AG09319 (cell line): ENCODE measurements at regions not wholly inside any gene's neighbourhood (a gene's known extent, or its start where the extent isn't known, plus 50 kb on each side); places are given as distances from the start of the nearest gene placed in this dataset.

ENCODE experiments used
- DNase-seq: peaks from one replicate; pipeline ENCODE4 v3.0.0-alpha.2; 2010; ENCODE audit warnings: low read depth; ENCODE audit errors: extremely low read depth
- CTCF ChIP-seq: IDR thresholded peaks from 2 replicates; pipeline ENCODE4 v1.5.1; 2011; ENCODE audit warnings: low read depth, mild to moderate bottlenecking, inconsistent platforms, low read length, moderate library complexity

DNA sequence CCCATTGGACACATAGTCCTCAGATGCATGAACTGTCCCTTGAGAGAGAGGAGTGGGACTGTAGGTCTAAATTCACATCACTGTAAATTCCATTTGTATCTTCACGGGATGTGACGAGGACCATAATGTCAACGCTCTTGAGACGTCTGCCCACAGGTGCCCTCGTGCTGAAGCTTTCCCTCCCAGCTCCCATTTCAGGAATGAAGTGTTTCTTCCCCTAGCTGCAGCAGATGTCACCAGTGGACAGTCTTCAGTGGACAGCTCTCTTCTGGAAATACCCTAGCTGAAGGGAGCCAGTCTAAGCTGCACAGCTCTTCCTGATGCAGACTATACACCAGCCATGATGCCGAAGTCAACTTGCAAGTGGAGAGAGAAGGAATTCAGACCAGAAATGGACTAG is 217.4 kb upstream of the ECI2 start:
- no peak for DNase-seq
- no peak; the same call in 1 of the 2 replicates for TF ChIP-seq CTCF

GRCh38 chr6:4352322-4352669 is 216.9 kb upstream of the ECI2 start:
- DNase-seq = no peak

GRCh38 chr6:4351520-4352321 is 216.3 kb upstream of the ECI2 start:
- TF ChIP-seq CTCF = peak; percentile 11
- DNase-seq = peak; percentile 76

More at GRCh38 chr6:4352322-4352669, 216.9 kb upstream of the ECI2 start:
- TF ChIP-seq CTCF = no peak

DNA sequence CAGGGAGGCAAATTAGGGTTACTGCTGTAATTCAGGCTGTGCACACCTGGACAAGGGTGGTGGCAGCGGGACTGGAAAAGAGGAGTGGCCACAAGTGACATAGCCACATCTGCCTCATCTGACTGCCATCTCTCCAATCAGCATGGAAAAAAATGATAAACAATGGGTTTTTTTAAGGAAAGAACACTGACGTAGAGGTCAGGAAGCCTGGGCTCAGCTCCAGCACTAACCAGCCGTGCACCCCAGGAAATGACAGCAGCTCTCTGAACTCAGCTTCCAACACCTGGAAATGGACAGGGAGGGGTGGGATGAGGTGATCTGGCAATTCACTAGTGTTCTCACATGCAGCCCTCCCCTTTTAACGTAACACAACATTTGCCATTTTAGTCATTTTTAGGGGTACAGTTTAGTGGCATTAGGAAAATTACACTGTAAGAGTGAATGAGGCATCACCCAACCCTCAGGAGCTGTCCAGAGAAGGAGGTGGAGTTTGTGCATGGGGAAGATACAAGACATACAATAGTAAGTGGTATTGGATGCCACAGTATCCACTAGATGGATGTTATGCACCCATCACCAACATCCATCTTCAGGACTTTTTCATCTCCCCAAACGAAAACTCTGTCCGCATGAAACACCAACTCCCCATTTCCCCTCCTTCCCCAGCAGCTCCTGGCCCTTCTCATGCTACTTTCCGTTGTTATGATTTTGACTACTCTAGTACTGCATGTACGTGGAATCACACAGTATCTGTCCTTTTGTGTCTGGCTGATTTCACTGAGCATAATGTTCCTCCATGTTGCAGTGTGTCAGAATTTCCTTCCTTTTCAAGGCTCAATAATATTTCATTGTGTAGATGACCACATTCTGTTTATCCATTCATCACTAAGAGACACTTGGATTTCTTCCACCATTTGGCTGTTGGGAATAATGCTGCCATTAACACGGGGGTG is 215.5 kb upstream of the ECI2 start:
- no peak for DNase-seq
- no peak for TF ChIP-seq CTCF

DNA sequence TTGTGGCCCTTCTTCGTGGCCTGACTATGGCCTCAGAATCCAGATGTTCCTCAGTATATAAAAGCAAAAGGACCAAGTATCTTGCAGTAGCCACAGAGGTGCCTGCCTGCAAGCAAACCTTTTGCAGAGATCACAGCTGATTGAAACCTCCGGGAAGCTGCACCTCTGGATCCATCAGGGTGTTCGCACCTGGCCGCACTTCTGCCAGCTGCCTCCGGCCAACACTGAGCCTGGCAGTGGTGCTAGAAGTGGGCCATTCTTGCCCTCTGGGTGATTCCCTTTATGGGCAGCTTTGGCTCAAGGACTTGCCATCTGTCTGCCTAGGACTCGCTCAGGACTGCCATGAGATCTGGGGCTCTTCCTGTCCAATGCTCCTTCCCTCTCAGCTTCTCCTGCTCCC is 214.6 kb upstream of the ECI2 start:
- TF ChIP-seq CTCF = no peak
- DNase-seq = no peak

GRCh38 chr6:4349323-4349722 is 213.9 kb upstream of the ECI2 start:
- DNase-seq = no peak
- TF ChIP-seq CTCF = no peak
